ENCODE measurements at regions not wholly inside any gene's neighbourhood (a gene's known extent, or its start where the extent isn't known, plus 50 kb on each side); places are given as distances from the start of the nearest gene placed in this dataset.

DNA sequence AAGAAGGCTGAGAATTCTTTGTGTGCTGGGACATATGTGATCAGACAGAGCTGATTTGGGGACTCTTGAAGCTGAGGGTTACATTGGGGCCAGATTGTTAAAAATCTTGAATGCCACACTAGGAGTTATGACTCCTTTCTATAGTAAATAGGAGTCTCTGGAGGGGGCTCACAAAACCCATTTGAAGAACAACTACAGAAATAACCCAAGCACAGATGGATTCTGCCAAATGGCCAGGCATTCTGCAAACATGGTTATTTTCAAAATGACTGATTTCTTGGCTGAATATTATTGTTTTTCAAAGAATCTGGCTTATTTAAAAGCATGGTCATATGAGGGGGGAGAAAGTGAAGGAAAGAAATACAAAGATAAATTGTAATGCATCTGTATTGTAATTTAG is 625.5 kb upstream of the TENM4 start:
- TF ChIP-seq EGR1 (IDR thresholded peaks at IDR 0.05; ENCODE audit: borderline replicate concordance in 1 of 2, low read depth in 2 of 2, low read length in 2 of 2) (no peak), DPF2 (IDR thresholded peaks at IDR 0.05) (no peak), RFX5 (IDR thresholded peaks at IDR 0.05; ENCODE audit: low read depth, low read length) (no peak), ATF2 (IDR thresholded peaks at IDR 0.05; ENCODE audit: low read length) (no peak), RBBP5 (conservative IDR thresholded peaks at IDR 0.05) (no peak)
